GM21717 (cell line): ENCODE measurements at regions not wholly inside any gene's neighbourhood (a gene's known extent, or its start where the extent isn't known, plus 50 kb on each side); places are given as distances from the start of the nearest gene placed in this dataset.

Experiments
- ATAC-seq: cut with Tn5 transposase; IDR thresholded peaks from one replicate; pipeline ENCODE4 v1.9.1; 2021; ENCODE audit warnings: mild to moderate bottlenecking, moderate library complexity; ENCODE audit not compliant: unreplicated experiment

GRCh38 chr1:218705911-218706893 lies 361.1 kb downstream of the TGFB2 start:
- ATAC-seq, result no peak

DNA sequence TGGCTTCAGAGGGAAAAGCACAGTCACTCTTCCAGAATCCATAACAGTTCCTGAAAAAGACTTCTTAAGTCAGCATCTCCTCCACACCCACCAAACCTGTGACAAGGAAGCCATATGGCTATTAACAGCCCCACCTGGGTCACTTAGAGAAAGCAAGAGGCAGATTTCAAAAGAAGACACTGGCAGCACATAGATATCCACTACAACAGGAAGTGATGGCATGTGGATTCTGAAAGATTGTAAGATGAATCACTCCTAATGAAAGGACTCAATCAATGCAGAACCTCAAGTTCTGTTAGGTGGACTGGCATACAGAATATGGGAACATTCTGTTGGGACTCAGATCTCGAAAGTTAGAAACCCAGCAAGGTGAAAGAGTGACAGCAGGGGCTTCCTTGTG lies 365.9 kb downstream of the TGFB2 start:
- ATAC-seq, result no peak

DNA sequence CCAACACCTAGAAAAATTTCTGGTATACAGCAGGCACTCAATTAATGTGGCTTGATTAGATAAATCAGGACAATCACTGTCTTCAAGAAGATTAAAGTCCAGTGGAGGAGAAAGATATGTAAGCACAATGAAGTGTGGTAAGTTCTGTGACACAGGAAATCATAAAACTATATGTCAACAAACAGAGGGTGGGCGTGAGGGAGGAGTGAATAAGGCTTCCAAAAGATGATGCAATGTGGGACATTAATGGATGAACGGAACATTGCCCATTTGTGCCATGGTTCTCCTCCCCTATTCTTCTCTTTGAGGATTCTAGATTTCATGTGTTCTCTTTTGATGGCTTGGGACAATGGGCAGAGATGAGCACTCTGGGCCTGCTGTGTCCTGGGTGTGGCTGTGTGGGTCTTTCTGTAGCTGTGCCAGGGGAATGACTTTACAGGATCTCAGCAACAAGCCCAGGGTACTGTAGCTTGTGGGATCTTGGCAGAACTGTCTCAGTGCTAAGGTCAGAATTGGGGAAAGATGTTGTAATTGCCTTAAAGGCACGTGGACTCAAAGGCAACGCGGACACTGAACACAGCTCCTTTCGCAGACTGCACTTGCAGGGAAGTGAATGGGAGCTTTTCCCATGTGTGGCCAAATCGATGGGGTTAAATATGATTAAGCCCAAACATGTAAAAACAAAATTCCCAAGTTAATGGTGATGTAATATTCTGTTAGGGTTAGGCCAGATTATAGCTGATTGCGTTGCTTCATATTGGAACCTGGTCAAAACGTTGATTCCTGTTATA lies 366.9 kb downstream of the TGFB2 start:
- no peak for ATAC-seq

GRCh38 chr1:218712677-218713076 lies 367.5 kb downstream of the TGFB2 start:
- ATAC-seq, result no peak

DNA sequence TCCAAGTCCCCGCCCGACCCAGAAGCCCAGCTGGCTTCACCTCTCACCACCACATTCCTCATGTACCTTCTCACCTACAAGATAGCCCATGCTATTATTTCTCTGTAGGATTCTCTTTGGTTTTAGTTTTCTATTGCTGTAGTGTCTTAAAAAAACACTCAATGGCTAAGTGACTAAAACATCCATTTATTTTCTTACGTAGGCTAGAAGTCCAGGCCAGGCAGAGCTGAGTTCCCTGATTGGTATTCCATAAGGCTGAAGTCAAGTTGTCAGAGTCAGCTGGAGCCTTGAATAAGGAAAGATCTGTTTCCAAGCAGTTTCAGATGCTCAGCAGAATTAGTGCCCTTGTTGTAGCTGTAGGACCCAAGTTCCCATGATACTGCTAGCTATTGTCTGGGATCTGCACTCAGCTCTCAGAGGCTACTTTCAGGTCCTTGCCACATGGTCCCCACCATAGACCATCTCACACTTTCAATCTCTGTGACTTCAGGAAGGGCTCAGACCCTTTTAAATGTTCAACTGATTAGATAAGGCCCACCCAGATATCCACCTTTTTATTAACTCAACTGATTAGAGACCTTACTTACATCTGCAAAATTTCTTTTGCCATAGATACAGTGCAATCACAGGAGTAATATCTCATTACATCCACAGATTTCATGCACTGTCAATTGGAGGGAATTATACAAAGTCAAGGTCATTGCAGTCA lies 371.0 kb downstream of the TGFB2 start:
- ATAC-seq, result no peak

- ATAC-seq, result no peak
Observed at GRCh38 chr1:218717575-218717974, 372.4 kb downstream of the TGFB2 start.

- ATAC-seq, result no peak
Observed at GRCh38 chr1:218718206-218718605, 373.1 kb downstream of the TGFB2 start.

DNA sequence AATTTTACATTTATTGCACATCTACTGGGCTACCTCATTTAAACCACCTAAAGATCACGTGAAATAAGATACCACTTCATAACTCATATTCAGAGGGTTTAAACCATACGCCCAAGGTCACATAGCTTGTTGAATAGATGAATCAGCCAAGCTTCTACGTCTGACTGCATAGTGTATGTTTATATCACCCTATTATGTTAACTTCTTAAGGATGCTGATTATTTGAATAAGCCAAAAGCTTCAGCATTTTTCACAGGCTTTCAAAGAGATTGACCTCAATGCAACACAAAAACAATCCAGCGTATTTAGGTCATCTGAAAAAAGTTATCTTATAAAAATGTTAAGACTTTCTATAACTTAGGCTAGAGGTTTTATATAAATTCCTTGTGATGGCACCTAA lies 373.8 kb downstream of the TGFB2 start:
- ATAC-seq, result no peak

GRCh38 chr1:218728898-218729565 lies 383.9 kb downstream of the TGFB2 start:
- no peak for ATAC-seq

GRCh38 chr1:218735436-218736032 lies 390.4 kb downstream of the TGFB2 start:
- ATAC-seq, result no peak

DNA sequence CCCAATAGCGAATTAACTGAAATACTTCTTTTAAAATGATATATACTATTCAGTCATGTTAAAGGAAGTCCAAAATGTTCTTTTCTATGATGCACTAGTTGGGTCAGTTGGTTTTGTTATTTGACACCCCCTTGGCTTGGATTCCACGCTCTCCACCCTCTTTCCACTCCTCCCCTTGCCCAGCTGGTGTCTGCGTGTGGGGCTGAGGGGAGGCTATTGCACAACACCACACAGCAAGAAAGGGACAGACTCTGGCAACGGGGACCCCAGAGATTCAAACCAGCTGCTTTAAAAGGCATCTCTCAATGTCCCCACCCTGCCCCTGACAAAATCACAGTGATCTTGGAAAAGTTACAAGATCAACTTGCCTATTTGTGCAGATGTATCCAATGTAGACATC lies 394.3 kb downstream of the TGFB2 start:
- no peak for ATAC-seq

GRCh38 chr1:218741852-218742251 lies 396.7 kb downstream of the TGFB2 start:
- no peak for ATAC-seq

- ATAC-seq, result no peak
Observed at GRCh38 chr1:218742467-218743262, 397.5 kb downstream of the TGFB2 start.

GRCh38 chr1:218743861-218744505 lies 398.8 kb downstream of the TGFB2 start:
- ATAC-seq, result no peak

DNA sequence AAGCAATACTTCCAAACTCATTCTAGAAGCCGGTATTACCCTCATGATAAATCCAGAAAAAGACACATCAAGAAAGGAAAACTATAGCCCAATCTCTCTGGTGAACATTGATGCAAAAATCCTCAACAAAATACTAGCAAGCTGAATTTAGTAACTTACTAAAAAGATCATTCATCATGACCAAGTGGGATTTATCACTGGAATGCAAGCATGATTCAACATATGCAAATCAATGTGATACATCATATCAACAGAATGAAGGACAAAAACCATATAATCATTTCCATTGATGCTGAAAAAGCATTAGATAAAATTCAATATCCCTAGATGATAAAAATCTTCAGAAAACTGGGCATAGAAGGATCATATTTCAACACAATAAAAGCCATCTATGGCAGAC lies 402.9 kb downstream of the TGFB2 start:
- ATAC-seq, result no peak

DNA sequence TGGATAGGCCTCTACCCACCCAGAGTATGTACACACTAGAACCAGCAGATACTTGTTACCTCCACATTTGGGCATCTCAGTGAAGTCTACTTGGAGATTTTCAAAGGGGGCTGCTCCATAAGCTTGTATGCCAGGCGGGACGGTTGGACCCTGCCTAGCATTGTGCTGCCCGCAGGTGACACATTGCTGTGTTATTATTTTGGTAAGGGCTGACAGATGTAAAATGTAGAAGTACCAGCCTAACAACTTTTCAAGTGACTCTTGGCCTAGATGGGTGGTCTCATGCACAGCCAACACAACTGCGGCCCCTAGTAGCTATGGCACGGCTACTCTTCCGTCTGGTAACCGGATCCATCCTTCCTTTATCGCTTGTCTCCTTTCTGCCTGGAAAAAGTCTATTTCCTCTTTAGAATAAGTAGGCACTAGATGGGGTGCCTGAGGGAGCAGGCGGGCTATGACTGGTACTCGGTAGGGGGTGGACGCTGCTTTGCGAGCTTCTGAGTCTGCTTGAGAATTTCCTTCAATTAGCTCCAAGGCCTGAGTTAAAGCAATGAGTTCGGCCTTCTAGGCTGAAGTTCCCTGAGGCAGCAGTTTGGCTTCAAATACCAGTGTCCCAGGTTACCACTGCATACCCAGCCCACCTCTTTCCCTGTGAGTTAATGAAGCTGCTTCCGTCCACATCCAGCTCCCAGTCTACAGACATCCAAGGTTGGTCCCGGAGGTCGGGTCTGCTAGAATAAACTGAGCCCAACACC lies 405.3 kb downstream of the TGFB2 start:
- no peak for ATAC-seq

GRCh38 chr1:218751208-218751948 lies 406.2 kb downstream of the TGFB2 start:
- no peak for ATAC-seq

DNA sequence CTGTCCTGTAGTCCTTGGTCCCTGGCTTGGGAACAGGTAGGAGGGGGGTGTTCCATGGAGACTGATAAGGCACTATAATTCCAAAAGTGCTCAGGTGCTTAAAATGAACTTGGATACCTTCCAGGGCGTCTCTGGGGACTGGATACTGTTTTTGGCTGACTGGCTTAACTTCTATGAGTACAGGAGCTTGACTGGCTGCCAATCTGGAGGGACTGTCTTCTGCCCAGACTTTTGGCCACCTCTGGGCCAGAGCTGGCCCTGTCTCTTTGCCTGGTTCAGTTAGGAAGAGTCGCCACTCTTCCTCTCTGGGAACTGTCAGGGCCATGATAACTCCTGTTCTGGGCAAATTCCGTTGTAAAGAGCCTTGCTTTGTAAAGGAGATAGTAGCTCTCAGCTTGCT lies 407.0 kb downstream of the TGFB2 start:
- ATAC-seq, result no peak
